ENCODE measurements at regions not wholly inside any gene's neighbourhood (a gene's known extent, or its start where the extent isn't known, plus 50 kb on each side); places are given as distances from the start of the nearest gene placed in this dataset.
"Not testable (repeated sequence)": the region's sequence is repeated elsewhere in the genome, so short reads cannot be mapped to it uniquely, and the experiment has no call there.

DNA sequence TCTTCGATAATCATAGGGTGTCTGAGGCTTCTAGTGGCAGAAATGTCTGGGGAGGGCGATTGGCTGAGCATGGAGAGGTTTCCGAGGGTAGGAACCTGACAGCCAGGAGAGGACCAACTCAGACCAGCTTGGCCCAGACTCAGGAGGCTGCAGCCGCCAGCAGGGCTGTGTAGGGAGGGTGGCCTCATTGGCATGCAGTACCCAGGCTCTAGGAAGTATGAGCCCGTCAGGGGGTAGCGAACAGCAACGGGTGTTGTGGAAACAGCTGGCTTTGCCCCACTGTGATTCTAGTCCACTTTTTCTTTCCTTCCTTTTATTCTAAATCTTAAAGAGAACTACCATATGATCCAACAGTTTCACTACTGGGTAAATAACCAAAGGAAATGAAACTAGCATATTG, 103.3 kb downstream of the DIRAS3 start:
- DNase-seq, result no peak

DNA sequence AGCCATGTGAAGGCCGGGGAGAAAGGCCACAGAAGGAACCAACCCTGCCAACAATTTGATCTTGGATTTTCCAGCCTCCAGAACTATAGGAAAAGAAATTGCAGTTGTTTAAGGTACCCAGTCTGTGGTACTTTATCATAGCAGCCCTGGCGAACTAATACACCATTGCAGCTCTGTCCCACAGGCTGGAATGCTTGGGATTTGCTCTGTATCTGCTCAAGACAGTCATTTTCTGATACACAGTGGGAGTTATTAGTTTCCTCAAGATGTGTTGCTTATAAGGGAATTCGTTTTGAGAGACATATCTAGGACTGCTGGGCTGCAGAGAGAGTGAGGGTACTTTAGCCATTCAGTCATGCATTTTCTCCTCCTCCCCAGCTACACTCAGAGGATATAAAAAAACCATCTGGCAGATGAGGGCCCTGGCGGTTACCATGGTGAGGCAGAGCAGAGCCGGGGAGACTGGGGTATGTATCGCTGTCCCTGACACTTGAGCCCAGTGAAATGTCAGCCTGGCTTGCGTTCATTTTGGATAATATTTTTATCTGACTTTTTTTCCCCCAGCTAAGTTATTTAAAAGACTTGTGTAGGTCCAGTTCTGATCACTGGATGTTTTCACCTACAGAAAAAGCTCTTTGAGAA, 104.6 kb downstream of the DIRAS3 start:
- peak in 1 of 2 experiments; percentile 60 for DNase-seq

DNA sequence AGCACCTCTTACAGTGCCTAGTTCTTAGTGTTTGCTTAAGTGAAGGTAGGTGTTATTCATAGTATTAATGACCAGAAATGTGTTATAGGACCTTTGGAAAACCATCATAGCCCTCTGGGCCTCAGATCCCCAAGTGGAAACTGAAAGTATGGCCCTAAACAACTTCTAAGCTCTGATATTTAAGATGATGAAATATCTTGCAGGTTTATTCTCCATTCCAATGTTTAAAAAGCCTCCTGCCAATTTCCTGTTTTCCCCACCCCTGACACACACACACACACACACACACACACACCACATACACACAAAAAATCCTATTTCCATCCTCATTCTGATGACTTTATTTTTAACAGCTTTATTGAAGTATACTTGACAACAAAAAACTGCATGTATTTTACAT, 108.2 kb downstream of the DIRAS3 start:
- no peak for DNase-seq

DNA sequence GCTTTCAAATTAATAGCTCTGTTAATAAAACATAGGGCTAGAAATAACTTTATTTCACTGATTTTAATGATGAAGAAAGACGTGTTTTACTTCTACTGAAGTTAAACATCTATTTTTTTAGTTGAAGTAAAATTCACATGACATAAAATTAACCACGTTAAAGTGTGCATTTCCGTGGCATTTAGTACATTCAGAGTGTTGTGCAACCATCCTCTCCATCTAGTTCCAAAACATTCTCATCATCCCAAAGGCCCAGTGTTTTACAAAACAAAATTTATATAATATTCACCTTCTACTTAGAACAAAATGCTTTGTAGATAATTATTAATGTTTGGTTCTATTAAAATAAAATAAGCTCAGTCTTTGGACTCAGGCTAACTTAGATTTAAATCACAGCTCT, 108.5 kb upstream of the GNG12 start:
- no peak for DNase-seq

DNA sequence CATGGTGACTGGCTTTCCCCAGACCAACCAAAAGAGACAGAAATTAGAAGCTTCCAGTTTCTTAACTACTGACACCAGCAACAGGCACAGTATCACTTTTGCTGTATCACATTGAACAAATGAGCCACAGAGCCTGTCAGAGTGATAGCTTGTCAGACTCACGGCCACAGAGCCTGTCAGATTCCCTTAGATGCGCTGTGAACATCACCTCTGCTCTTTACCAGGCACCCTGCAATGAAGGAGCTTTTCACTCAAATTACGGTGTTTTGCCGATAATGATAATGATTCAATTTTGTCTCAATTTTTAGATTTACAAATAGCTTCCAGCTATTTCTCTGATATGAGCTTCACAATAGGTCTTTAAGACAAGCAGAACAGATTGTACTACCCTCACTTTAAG, 107.9 kb upstream of the GNG12 start:
- DNase-seq, result no peak

DNA sequence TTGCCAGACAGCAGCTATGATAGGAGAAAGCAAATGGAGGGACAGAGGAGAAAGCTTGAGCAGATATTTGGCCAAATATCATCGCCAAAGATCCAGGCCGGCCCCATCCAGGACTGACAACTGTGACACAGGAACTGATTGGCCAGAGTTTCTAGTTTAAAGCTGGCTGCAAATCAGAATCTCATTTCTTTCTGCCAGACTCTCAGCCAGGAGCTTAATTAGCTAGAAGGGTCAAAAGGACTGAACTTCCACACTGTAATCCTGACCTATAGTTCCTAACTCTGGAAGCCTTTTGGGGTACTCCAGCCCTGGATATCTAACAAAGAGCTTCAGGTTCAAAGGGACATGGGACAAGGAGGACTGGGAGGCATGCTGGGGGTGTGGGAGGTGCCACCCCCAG, 106.7 kb upstream of the GNG12 start:
- peak in 1 of 2 experiments; percentile 51 for DNase-seq

DNA sequence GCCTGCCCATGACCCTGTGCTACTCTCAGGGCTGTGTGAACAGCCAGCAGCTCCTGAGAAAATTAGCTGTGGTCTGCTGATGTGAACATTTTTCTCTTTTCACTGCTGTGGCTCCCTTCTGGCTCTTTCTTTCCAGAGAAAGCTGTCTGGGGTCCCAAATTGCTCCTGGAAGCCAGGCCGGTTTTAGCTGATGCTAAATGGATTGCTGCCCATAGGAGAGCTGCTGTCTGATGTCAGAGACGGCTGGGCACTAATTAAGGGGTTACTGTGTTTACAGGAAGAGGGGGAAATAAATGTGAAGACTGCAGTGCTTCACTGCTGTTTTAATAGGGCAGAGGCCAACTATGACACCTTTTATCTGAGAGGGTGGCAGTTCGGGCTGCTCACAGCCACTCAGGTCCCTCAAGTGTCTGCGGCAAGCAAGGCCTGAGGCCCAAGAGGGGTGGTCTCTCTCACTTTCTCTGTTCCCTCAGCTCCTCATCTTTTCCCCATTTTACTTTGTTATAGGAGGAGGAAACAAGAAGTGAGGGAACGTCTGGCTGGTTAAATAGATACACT, 106.0 kb upstream of the GNG12 start:
- peak in 1 of 2 experiments; percentile 7 for DNase-seq

DNA sequence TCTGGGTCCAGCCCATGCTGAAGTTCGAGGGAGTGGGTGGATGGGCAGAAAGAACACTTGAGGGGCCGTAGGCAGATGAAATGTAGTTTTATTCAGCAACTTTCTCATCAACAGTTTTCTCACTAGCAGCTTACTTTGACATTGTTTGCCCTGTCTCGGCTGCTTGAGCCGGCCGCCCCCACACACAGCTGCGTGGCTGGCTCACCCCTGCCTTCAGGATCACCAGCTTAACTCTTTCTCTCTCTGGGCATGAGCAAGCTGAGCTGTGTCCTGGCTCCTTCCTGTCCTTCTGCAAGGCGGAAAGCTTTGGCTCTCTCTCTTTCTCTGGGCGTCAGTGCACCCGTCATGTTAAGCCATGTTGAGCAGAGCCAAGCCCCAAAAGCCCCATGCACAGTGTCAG, 104.4 kb upstream of the GNG12 start:
- DNase-seq, result no peak

DNA sequence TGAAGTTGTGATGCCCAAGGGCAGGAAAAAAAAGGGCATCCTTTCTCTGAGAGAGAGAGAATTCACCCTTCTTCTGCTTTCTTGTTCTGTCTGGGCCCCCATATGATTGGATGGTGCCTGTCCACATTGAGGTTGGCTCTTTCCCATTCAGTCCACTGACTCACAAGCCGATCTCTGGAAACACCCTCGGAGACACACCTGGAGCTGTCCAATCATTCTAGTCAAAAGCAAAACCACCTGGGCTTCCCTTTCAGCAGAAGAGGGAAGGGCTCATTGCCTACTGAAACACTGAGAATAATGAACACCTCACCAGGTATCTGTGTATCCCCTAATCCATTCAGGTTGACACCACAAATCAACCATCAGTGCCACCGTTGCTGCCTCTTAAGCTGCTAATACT, 103.7 kb upstream of the GNG12 start:
- DNase-seq, result no peak

DNA sequence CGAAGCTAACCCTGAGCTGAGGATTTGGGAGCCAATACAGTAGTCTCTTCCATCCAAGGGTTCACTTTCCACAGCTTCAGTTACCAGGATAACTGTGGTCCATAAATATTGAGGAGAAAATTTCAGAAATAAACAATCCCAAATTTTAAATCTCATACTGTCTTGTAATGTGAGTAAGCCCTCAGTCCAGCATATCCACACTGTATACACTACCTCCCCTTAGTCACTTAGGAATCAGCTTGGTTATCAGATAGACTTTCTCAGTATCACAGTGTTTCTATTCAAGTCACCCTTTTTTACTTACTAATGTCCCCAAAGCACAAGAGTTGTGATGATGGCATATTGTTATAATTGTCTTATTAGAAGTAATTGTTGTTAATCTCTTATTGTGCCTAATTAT, 102.3 kb upstream of the GNG12 start:
- no peak for DNase-seq

DNA sequence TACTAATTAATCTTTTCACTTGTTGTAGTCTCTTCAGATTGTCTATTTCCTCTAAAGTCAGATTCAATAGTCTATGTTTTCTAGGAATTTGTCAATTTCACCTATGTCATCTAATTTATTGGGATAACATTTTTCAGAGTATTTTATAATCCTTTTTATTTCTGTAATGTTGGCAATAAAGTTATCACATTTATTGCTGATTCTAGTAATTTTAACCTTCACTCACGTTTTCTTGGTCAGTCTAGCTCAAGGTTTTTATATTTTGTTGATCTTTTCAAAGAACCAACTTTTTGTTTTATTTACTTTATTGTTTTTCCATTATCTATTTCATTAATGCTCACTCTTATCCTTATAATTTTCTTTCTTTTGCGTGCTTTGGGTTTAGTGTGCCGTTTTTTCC, 97.9 kb upstream of the GNG12 start:
- DNase-seq, result no peak

DNA sequence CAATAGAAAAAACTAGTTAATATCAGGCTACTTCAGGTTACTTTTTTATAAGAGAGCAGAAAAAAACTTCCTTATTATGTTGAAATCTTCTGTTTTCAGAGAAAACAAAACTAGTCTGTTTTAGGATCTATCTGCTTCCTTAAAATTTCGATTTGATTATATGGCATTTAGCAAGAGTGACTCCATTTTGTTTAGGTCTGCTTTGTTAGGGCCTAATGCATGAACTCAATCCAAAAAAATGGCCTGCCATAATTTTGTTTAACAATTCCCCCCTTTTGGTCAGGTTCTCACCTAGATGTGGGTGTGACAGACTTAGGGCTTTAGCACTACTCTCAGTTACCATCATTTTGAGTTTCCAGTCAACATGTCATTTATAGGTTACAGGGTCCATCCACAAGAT, 89.8 kb upstream of the GNG12 start:
- no peak for DNase-seq

DNA sequence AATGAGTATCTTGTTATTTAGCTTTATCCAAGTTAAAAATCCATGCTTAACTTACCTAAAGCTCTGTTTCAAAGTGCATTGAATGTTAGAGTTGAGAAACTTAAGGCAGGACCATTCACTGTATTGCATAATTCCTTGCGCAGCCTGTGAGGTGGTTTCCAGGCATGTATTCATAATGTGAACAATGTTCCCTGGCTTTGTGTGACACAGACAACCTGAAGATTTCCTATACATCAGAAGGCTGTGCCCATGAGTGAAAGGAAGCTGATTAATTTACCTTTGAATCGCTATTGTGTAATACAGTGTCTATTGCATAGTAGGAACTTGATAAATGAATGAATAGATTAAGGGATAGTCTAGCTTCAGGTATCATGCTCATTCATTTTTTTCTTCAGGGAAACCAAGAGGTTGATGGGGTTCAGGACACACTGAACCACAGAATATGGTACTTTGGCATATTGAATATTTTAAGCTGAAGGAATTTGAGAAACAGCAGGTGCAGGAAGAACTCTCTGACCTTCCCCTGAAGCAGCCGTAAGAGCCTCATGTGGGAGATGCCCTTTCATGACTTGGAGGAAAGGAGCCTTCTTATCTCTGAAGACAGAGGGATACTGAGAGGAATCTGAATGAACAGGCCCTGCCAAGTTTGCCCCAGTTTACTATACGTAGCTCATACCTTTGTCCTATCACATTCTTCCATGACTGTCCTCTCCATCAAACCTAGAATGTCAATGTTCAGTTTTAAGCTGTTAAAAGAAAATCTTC, 88.6 kb upstream of the GNG12 start:
- DNase-seq, result no peak

DNA sequence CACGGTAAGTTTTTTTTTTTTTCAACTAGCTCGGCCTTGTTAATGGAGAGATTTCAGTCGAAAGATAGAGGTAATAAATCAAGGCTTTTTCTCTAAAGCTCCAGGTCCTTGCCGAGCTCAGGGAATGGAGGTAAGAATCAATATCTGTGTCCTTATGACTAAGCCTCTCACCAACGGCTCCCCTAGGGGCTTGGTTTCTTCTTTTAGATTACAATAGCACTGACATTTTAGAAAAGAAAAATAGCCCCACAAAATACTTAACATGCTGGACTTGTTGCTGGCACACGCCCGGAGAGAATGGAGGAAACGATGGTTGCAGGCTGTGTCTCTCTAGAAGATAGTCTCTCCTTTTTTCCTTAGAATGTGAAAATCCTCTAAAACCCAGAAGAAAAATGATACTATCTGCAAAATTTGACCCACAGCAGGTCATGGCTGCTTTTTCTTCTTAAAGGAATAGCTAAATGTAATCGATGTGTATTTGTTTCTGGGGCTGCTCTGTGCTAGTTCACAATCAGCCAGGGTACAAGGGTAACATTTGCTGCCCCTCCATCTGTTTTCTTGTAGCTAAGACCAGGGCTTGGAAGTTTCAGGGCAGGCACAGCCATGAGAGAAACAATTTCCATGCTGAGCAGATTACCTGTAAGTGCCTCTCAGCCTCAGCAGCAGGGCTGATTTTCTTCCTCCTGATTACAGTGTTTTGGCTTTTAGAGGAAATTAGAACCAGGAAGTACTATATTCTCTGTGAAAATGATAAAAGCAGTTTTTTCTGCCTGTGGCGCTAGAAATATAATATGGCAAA, 86.2 kb upstream of the GNG12 start:
- no peak for DNase-seq

DNA sequence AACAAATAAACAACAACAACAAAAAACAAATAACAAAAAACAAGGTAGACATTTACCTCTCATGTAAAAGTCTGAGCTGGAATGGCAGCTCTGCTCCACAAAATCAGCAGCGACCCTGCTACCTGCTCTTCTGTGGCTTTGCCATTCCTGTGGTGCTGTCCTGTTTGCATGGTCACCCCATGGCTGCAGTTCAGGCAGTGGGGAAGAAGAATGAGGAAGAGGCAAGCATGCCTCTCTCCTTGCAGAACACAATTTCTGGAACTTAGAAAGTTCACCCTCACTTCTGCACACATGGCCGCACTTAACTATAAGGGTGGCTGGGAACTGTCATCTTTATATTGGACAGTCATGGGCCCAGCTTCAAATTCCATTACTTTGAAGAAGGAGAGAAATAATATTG, 84.8 kb upstream of the GNG12 start:
- no peak for DNase-seq

DNA sequence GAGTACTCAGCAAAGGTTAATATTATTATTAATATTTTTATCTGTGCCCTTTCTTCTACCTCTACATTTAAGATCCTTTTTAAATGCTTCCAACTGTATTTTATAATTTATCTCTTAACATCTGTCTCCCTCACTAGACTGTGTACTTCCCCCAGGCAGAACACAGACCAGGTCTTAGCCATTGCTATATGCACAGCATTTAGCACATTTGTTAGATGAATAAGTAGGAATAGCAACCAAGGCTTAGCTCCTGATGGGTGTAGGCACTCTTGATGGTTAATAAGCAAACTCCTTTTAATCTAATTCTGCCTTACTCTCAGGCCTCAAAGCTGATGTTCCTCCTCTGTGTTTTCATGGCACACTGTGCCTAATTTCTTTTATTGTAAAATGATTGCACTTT, 83.7 kb upstream of the GNG12 start:
- DNase-seq, result no peak

DNA sequence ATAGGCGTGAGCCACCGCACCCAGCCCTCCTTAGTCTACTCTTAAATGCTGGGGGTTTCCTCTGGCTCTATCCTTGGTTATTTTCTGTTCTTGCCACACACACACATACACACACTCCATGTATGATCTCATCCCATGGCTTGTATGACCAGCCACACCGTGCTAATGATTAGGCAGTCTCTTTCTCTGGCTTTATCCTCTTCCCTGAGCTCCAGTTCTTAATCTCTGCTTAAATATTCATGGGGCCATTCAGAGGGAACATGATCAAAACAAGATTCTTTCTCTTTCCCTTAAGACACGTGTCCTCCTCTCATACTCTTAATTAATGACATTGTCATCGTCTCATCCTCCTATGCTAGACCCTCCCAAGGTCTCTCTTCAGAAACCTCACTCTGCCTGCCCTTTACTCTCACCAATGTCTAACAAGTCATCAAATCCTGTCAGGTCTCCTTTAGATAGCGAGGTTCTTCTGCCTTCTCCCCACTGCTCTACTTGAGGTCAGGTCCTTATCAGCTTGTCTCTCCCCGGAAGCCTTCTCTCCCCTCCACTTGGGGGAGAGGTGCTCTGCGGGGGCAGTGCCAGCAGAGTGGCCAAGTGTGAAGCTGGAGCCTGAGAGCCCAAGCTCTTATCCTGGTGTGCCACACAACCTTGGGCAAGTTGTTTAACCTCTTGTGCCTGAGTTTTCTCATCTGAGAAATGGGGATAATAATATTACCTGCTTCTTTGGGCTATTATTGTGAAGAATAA, 83.0 kb upstream of the GNG12 start:
- no peak for DNase-seq

DNA sequence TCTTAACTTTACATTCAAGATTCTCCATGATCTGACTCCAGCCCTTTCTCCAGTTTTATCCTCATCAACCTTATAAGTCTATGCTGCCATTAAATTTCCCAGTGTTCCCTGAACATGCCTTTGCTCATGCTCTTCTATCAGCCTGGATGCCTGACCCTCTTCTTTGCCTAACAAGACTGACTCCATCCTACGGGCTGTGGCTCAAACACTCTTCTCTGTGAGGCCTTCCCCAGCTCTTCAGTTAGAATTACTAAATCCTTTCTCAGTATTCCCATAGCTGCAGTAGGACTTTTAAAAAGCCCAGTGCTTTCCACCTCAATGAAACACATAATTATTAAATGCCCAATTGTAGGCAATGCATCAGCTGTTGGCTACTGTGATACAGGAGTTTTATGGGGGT, 76.5 kb upstream of the GNG12 start:
- DNase-seq, result no peak

DNA sequence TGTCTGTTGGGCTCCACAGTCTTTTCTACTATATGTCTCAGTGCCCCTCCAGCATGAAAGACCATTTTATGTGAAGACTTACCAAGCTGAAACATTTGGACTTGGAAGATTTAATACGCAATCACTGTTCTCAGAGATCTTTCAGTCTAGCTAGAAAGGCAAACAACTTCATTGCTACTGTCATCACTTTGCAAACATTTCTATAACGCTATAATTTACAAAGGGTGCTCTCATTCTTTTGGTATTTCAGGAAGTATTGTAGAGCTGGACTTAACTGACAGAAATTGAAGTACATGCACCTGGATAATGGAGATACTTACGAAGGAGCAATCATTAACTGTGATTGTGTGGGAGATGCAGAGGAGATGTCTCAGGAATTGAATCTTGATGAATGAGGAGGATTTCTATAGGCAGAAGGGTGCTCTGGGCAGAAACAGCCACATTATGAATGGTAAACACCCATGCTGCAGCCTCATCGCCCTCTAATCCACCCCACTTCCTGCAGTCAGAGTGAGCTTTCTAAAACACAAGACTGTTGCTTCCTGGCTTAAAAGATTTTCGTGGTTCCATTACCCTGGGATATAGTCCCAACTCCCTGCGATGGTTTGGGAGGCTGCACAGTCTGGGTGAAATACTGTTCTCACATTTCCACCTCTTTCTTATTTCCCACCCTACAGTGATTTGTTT, 75.1 kb upstream of the GNG12 start:
- DNase-seq, result no peak

DNA sequence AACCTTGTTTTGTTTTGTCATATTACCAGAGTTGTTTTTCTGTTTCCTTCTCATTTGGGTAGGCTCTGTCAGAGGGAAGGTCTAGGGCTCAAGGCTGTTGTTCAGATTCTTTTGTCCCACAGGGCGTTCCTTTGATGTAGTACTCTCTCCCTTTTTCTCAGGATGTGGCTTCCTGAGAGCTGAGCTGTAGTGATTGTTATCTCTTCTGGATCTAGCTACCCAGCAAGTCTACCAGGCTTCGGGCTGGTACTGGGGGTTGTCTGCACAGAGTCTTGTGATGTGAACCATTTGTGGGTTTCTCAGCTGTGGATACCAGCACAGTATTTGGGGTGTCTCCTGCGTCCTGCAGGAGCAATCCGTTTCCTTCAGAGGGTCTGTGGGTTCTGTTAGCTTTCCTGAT, 74.2 kb upstream of the GNG12 start:
- not testable (repeated sequence) for DNase-seq

DNA sequence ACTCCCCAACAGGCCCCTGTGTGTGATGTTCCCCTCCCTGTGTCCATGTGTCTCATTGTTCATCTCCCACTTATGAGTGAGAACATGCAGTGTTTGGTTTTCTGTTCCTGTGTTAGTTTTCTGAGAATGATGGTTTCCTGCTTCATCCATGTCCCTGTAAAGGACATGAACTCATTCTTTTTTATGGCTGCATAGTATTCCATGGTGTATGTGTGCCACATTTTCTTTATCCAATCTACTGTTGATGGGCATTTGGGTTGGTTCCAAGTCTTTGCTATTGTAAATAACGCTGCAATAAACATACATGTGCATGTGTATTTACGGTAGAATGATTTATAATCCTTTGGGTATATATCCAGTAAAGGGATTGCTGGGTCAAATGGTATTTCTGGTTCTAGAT, 72.7 kb upstream of the GNG12 start:
- not testable (repeated sequence) for DNase-seq

DNA sequence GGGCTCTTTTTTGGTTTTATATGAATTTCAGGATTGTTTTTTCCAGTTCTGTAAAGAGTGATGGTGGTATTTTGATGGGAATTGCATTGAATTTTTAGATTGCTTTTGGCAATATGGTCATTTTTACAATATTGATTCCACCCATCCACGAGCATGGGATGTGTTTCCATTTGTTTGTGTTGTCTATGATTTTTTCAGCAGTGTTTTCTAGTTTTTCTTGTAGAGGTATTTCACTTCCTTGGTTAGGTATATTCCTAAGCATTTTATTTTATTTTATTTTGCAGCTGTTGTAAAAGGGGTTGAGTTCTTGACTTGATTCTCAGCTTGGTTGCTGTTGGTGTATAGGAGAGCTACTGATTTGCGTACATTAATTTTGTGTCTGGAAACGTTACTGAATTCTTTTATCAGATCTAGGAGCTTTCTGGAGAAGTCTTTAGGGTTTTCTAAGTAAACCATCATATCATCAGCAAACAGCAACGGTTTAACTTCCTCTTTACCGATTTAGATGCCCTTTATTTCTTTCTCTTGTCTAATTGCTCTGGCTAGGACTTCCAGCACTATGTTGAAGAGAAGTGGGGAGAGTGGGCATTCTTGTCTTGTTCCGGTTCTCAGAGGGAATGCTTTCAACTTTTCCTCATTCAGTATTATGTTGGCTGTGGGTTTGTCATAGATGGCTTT, 69.4 kb upstream of the GNG12 start:
- DNase-seq, result not testable (repeated sequence)

Measured in NCI-H446 (cell line).